ENCODE measurements at regions not wholly inside any gene's neighbourhood (a gene's known extent, or its start where the extent isn't known, plus 50 kb on each side); places are given as distances from the start of the nearest gene placed in this dataset.

- Histone ChIP-seq H3K27me3 (ENCODE audit: control insufficient read depth, insufficient read depth, low read length) (no peaks in the 10 kb centered on the region), H3K36me3 (ENCODE audit: control insufficient read depth, insufficient read depth, low read length) (no peaks in the 10 kb centered on the region), H3K4me3 (ENCODE audit: low read depth, low read length) (no peak overlapping the region)
- TF ChIP-seq, protein P1, sequence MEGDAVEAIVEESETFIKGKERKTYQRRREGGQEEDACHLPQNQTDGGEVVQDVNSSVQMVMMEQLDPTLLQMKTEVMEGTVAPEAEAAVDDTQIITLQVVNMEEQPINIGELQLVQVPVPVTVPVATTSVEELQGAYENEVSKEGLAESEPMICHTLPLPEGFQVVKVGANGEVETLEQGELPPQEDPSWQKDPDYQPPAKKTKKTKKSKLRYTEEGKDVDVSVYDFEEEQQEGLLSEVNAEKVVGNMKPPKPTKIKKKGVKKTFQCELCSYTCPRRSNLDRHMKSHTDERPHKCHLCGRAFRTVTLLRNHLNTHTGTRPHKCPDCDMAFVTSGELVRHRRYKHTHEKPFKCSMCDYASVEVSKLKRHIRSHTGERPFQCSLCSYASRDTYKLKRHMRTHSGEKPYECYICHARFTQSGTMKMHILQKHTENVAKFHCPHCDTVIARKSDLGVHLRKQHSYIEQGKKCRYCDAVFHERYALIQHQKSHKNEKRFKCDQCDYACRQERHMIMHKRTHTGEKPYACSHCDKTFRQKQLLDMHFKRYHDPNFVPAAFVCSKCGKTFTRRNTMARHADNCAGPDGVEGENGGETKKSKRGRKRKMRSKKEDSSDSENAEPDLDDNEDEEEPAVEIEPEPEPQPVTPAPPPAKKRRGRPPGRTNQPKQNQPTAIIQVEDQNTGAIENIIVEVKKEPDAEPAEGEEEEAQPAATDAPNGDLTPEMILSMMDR (IDR thresholded peaks at IDR 0.05; ENCODE audit: insufficient read depth, low read length, poor library complexity, severe bottlenecking) = no peak
- DNase-seq (ENCODE audit: low read depth) = no peak
Observed at GRCh38 chr10:64303566-64303965, 782.4 kb downstream of the REEP3 start.

DNA sequence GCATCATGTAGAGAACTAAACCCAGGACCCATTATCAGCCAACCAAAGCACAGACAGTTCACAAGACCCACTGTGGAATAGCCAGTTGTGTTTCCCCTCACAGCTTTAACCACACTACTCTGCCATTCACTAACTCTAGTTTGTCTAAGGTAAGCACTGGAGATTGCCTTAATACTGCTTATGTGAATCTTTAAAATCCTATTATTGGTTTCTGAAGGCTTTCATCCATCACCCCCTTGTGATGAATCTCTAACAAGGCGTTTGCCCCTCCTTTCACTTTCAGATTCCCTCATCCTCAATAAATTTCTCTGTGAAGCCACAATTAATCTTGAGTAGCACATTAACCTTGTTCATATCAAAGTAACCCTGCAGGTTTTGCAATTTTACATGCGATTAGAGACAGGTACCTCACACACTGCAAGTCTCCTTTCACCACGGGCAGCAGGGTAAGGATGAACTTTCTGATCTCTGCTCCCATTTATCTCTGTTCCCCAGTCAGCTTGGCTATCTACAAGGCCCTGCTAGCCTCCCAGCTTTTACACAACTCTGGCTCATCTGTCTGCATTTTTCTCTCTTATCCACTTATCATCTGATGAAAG lies 785.6 kb downstream of the REEP3 start:
- Histone ChIP-seq H3K27me3 (ENCODE audit: control insufficient read depth, insufficient read depth, low read length) (no peaks in the 10 kb centered on the region), H3K36me3 (ENCODE audit: control insufficient read depth, insufficient read depth, low read length) (no peaks in the 10 kb centered on the region), H3K4me3 (ENCODE audit: low read depth, low read length) (no peak overlapping the region)
- TF ChIP-seq, protein P1 (IDR thresholded peaks at IDR 0.05; ENCODE audit: insufficient read depth, low read length, poor library complexity, severe bottlenecking) = no peak
- DNase-seq (ENCODE audit: low read depth) = no peak

DNA sequence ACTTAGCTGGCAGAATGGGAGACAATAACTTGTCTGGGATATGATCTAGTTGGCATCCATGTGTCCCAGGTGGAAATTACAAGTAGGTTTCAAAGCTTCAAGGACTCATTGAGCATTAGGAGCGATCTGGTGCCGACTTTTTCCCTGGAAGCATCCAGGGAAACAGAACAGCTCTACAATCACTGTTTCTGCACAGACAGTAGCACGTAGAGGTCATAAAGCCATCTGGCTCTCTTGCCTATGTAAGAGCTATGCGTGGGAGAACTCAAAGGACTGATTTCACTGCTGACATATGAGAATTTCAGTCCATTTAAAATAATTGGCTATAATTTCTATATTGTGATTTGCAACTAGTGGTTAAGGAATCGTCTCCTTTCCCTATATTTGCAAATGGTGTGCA lies 791.7 kb downstream of the REEP3 start:
- no peak for DNase-seq (ENCODE audit: low read depth)
- no peaks in the 10 kb centered on the region for H3K27me3 ChIP-seq (ENCODE audit: control insufficient read depth, insufficient read depth, low read length)
- H3K4me3 ChIP-seq (ENCODE audit: low read depth, low read length) = no peak overlapping the region
- TF ChIP-seq, protein P1 (IDR thresholded peaks at IDR 0.05; ENCODE audit: insufficient read depth, low read length, poor library complexity, severe bottlenecking) = no peak
- H3K36me3 ChIP-seq (ENCODE audit: control insufficient read depth, insufficient read depth, low read length) = no peaks in the 10 kb centered on the region

DNA sequence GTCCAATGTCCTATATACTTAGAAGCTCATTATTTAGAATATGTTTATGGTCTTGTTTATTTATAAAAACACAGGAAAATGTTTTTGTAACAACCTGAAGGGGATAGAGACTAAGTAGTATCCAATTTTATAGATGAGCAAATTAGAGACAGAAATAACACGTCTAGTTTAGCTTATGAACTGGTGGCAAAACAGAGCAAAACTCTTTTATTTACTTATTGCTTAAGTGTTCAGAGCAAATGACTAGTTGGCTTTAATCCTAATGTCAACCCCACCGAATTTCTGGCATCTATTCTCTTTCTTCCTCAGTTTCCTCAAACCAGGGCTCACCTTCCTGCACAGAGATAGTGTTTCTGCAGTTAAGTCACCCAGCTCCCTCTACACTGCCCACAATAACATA lies 792.8 kb downstream of the REEP3 start:
- Histone ChIP-seq H3K36me3 (ENCODE audit: control insufficient read depth, insufficient read depth, low read length) (no peaks in the 10 kb centered on the region), H3K4me3 (ENCODE audit: low read depth, low read length) (no peak overlapping the region), H3K27me3 (ENCODE audit: control insufficient read depth, insufficient read depth, low read length) (no peaks in the 10 kb centered on the region)
- no peak for DNase-seq (ENCODE audit: low read depth)
- TF ChIP-seq, protein P1 (IDR thresholded peaks at IDR 0.05; ENCODE audit: insufficient read depth, low read length, poor library complexity, severe bottlenecking) = no peak

DNA sequence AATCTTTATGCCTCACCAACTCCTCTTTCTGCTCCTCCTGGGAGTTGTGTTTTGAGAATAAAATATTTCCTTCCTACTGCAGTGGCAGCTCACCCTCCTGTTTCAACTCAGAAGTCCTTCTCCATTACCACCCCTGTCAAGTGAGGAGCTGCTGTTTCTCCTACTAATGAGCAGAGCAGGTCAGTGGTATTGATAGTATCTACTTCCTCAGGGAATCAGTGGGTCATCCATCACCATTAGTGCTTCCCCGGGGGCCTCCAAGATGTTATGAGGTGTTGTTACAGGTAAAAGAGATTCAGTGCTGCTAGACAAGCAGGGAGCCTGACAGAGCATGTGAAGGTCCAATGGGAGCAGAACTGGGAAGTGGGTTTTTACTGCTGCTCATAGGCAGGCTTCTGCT lies 795.2 kb downstream of the REEP3 start:
- TF ChIP-seq, protein P1 (IDR thresholded peaks at IDR 0.05; ENCODE audit: insufficient read depth, low read length, poor library complexity, severe bottlenecking) = no peak
- Histone ChIP-seq H3K27me3 (ENCODE audit: control insufficient read depth, insufficient read depth, low read length) (no peaks in the 10 kb centered on the region), H3K4me3 (ENCODE audit: low read depth, low read length) (no peak overlapping the region), H3K36me3 (ENCODE audit: control insufficient read depth, insufficient read depth, low read length) (no peaks in the 10 kb centered on the region)
- DNase-seq (ENCODE audit: low read depth) = no peak

- Histone ChIP-seq H3K36me3 (ENCODE audit: control insufficient read depth, insufficient read depth, low read length) (no peaks in the 10 kb centered on the region), H3K27me3 (ENCODE audit: control insufficient read depth, insufficient read depth, low read length) (no peaks in the 10 kb centered on the region), H3K4me3 (ENCODE audit: low read depth, low read length) (no peak overlapping the region)
- TF ChIP-seq, protein P1 (IDR thresholded peaks at IDR 0.05; ENCODE audit: insufficient read depth, low read length, poor library complexity, severe bottlenecking) = no peak
- DNase-seq (ENCODE audit: low read depth) = no peak
Observed at GRCh38 chr10:64316833-64317232, 795.6 kb downstream of the REEP3 start.

Measured in kidney epithelial cell (primary cell).